ENCODE measurements at regions not wholly inside any gene's neighbourhood (a gene's known extent, or its start where the extent isn't known, plus 50 kb on each side); places are given as distances from the start of the nearest gene placed in this dataset.

- TF ChIP-seq EZH2 (IDR thresholded peaks at IDR 0.05; ENCODE audit: insufficient read depth, poor library complexity, severe bottlenecking) (no peak), EZH2phosphoT487 (IDR thresholded peaks at IDR 0.05; ENCODE audit: insufficient read depth, low read depth) (no peak)
Observed at GRCh38 chr12:24551163-24551786, 397.6 kb downstream of the BCAT1 start.
